ENCODE measurements at regions not wholly inside any gene's neighbourhood (a gene's known extent, or its start where the extent isn't known, plus 50 kb on each side); places are given as distances from the start of the nearest gene placed in this dataset.

DNA sequence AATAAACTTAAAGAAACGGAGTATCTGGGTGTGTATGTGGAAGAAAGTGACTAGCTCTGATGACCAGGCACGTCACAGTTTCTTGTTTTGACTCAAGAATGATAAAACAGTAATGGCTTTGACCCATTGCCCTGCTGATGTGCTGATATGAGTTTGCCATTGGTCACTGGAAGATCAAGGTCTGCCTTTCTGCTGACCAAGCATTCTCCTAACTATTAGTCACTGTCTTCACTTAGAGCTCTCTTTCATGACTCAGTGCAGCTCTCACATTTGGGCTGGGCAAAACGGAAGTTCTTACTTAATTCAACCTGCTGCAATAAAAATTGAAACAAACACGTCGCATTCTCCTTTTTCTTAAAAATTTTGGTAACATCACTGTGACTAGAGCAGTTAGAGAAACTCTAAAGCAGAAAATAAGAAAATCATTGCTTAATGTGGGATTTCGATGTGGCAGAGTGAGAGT lies 366.7 kb downstream of the BTG1 start:
- TF ChIP-seq, protein P1, sequence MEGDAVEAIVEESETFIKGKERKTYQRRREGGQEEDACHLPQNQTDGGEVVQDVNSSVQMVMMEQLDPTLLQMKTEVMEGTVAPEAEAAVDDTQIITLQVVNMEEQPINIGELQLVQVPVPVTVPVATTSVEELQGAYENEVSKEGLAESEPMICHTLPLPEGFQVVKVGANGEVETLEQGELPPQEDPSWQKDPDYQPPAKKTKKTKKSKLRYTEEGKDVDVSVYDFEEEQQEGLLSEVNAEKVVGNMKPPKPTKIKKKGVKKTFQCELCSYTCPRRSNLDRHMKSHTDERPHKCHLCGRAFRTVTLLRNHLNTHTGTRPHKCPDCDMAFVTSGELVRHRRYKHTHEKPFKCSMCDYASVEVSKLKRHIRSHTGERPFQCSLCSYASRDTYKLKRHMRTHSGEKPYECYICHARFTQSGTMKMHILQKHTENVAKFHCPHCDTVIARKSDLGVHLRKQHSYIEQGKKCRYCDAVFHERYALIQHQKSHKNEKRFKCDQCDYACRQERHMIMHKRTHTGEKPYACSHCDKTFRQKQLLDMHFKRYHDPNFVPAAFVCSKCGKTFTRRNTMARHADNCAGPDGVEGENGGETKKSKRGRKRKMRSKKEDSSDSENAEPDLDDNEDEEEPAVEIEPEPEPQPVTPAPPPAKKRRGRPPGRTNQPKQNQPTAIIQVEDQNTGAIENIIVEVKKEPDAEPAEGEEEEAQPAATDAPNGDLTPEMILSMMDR (IDR thresholded peaks at IDR 0.05; ENCODE audit: poor library complexity) = no peak
- TF ChIP-seq EZH2 (IDR thresholded peaks at IDR 0.05; ENCODE audit: borderline replicate concordance) (no peak), EZH2phosphoT487 (IDR thresholded peaks at IDR 0.05; ENCODE audit: low read depth, severe bottlenecking, unreplicated experiment) (no peak)

Data from hepatocyte (in vitro differentiated cells).